Brain microvascular endothelial cell (primary cell): ENCODE measurements at regions not wholly inside any gene's neighbourhood (a gene's known extent, or its start where the extent isn't known, plus 50 kb on each side); places are given as distances from the start of the nearest gene placed in this dataset.

Experiments
- DNase-seq: peaks from one replicate; pipeline ENCODE4 v3.0.0-alpha.2; 2020
- H3K27ac ChIP-seq: fragments of 250-450 bp; sonication (Bioruptor Pico); 2 replicates; pipeline ENCODE4 v1.5.1; 2020; ENCODE audit warnings: mild to moderate bottlenecking, moderate library complexity
- H3K27me3 ChIP-seq: fragments of 250-450 bp; sonication (Bioruptor Pico); replicated peaks from 2 replicates; pipeline ENCODE4 v1.5.1; 2020; ENCODE audit warnings: mild to moderate bottlenecking
- H3K36me3 ChIP-seq: fragments of 250-450 bp; sonication (Bioruptor Pico); replicated peaks from 2 replicates; pipeline ENCODE4 v1.5.1; 2020; ENCODE audit warnings: mild to moderate bottlenecking
- H3K4me3 ChIP-seq: 2 replicates; pipeline ENCODE4 v1.5.1; 2011; ENCODE audit warnings: low read depth, mild to moderate bottlenecking, control low read depth, low read length, moderate library complexity
- in situ Hi-C: cut with HindIII; loops from 2 replicates; pipeline ENCODE4 v1.10.0; 2017; ENCODE audit warnings: low sequenced_read_pairs, low pct_ligation_motif_present
- TF ChIP-seq, protein P1 (sequence below): IDR thresholded peaks from 2 replicates; pipeline ENCODE4 v1.5.1; 2011; ENCODE audit warnings: low read depth, mild to moderate bottlenecking, moderate library complexity, low read length, control low read depth, inconsistent platforms; ENCODE audit errors: missing control alignments

DNA sequence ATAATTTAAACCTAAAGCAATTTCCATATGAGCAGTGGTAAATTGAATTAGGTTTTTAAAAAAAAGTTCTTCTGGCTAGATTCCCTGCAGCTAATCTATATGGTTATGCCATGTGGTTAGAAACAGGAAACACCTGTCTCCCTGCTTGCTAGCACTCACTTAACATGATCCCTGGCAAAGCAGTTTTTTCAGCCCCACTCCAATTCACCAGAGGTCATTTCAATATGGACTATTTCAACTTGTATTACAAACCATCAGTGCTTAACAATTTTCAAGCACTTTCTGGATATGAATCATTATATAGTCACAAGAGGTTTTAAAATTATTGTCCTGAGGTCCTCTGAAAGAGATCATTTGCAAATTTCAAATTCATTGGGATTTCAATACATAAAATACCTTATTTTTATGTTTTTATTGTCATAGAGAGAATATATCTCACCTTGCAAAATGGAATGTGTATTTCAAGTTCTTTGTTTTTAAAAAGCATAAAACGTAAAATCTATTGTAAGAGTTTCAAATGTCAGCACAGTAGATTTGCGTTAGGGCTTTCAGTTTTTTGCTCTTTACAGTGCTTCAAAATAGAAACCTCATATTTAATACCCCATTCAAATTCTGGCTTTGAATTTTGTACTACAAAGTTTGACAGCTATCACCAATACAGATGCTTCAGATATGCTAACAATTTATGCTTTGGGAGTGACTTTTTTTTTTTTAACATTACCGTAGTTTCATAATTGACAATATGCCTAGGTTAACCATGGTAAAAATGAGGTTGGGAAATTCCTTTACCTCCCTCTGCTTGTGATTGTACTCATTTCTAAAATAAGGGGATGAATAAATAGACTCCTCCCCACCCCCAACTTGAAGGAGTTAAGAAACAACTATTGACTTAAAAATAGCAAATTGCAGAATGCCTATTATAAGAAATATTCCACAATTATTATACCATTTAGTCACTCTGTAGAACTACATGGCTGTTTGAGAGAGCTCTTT, 117.5 kb upstream of the HGF start:
- no peak overlapping the region for H3K4me3 ChIP-seq
- DNase-seq: no peak
- no peaks in the 10 kb centered on the region for H3K36me3 ChIP-seq
- in situ Hi-C loops: no loop called here
- TF ChIP-seq, protein P1, sequence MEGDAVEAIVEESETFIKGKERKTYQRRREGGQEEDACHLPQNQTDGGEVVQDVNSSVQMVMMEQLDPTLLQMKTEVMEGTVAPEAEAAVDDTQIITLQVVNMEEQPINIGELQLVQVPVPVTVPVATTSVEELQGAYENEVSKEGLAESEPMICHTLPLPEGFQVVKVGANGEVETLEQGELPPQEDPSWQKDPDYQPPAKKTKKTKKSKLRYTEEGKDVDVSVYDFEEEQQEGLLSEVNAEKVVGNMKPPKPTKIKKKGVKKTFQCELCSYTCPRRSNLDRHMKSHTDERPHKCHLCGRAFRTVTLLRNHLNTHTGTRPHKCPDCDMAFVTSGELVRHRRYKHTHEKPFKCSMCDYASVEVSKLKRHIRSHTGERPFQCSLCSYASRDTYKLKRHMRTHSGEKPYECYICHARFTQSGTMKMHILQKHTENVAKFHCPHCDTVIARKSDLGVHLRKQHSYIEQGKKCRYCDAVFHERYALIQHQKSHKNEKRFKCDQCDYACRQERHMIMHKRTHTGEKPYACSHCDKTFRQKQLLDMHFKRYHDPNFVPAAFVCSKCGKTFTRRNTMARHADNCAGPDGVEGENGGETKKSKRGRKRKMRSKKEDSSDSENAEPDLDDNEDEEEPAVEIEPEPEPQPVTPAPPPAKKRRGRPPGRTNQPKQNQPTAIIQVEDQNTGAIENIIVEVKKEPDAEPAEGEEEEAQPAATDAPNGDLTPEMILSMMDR: no peak
- no peaks in the 10 kb centered on the region for H3K27me3 ChIP-seq
- H3K27ac ChIP-seq: no peak overlapping the region

DNA sequence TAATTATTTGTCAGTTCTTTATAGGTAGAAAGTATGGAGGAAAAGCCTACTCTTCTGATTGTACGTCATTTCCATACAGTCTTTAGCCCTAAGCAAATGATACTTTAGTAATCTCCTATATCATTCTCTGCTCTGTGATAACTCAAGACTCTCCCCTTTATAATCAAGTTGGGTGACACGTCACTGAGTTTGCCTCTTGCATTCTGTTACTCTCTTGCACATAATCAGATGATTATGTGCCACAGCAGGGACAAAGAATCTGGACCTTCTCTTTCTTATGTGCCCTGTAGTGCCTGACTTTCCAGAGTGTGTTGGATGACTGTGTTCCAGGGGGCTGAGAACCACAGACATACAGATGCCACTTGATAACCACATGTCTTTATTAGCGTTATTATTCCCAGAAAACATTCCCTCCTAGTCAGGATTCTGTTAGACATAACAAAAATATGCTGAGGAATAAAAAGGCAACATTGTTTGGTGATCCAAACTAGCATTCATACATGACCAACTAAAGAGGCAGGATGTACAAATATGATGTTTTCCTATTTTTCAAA, 116.4 kb upstream of the HGF start:
- no peak overlapping the region for H3K27ac ChIP-seq
- no peak for DNase-seq
- in situ Hi-C loops: no loop called here
- H3K4me3 ChIP-seq: no peak overlapping the region
- H3K27me3 ChIP-seq: no peaks in the 10 kb centered on the region
- H3K36me3 ChIP-seq: no peaks in the 10 kb centered on the region
- TF ChIP-seq, protein P1: no peak

DNA sequence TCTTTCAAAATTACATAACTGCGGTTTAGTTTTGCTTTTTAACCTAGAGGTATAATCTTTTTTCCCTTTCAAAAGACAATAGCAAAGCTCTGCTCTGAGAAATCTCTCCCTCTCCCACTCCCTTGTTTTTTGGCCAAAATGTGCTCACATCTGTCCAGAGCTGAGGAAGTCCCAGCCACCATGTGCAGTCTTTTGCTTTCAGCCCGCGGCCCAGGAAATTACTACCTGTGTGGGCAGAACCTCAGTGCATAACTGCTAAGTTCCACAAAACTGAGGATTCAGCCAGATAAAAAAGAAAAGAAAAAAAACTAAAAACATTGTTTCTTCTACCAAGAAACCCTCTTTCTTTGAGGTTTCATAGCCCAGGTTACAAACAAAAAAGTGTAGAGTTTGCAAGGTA, 115.0 kb upstream of the HGF start:
- H3K27ac ChIP-seq: no peak overlapping the region
- no peaks in the 10 kb centered on the region for H3K36me3 ChIP-seq
- TF ChIP-seq, protein P1: no peak
- no peaks in the 10 kb centered on the region for H3K27me3 ChIP-seq
- in situ Hi-C loops: no loop called here
- no peak for DNase-seq
- no peak overlapping the region for H3K4me3 ChIP-seq

DNA sequence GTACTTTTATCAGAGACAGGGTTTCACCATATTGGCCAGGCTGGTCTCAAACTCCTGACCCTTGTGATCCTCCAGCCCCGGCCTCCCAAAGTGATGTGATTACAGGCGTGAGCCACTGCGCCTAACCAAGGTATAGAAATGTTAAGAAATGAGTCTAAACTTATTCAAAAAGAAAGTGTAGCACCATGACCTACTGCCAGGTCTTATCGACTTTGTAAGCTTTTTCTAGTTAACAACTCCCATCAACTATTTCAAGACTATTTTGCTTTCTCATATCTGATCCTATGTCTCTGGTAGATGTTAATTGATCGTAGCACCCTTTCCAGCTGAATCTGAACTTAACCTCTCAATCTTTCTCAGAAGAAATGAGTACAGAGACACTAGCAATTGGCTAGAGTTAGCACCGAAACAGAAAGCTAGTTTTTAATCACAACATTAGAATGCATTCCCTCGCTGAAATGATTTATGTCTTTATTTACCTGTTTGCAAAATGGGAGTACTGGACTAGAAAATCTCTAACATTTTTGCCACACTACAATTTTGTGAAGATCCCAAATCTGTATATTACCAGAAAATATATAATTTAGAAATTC, 114.0 kb upstream of the HGF start:
- Histone ChIP-seq H3K4me3 (no peak overlapping the region), H3K27ac (no peak overlapping the region), H3K36me3 (no peaks in the 10 kb centered on the region), H3K27me3 (no peaks in the 10 kb centered on the region)
- DNase-seq: no peak
- TF ChIP-seq, protein P1: no peak
- in situ Hi-C loops: no loop called here

DNA sequence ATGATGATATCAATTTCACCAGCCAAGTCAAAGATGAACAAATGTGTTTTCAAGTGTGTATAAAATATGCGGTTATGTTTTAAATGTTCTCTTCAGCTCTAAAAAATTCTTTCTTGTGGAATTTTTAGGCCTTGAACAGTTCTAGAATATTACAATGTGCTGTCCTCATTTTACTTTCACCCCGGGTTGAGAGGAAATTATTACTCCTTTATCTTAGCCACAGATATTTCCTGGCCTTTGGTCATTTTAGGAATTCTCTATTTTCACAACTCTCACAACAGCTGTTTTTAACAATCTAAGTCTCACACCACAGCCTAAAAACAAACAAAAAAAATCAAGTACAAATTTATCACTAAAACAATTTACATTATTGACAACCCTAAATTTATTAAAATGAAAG, 112.2 kb upstream of the HGF start:
- no peaks in the 10 kb centered on the region for H3K36me3 ChIP-seq
- no peak overlapping the region for H3K4me3 ChIP-seq
- H3K27me3 ChIP-seq: no peaks in the 10 kb centered on the region
- in situ Hi-C loops: no loop called here
- H3K27ac ChIP-seq: no peak overlapping the region
- TF ChIP-seq, protein P1: no peak
- DNase-seq: no peak
